IMR-90 (cell line): ENCODE measurements at regions not wholly inside any gene's neighbourhood (a gene's known extent, or its start where the extent isn't known, plus 50 kb on each side); places are given as distances from the start of the nearest gene placed in this dataset.

Experiments
- ATAC-seq: fragments of 200-7000 bp; cut with Tn5 transposase; 2 replicates; pipeline ENCODE4 v1.9.1; 2020; ENCODE audit warnings: low read depth, mild to moderate bottlenecking, moderate library complexity
- BruUV-seq: library from RNA; stranded (reverse); fragments of 400-500 nt; replicated peaks from 2 replicates; lab custom pipeline; 2021; lab: Mats Ljungman, UMichigan
- CTCF ChIA-PET: fragments of 300-600 bp; formaldehyde crosslinking; extraction: SDS; loops from one replicate; lab custom pipeline; 2021; ENCODE audit warnings: antibody characterized with exemption; lab: Yijun Ruan, JAX
- POLR2A ChIA-PET: fragments of 300-600 bp; sonication (Branson Sonifier 250); formaldehyde crosslinking; loops from one replicate; lab custom pipeline; 2022; ENCODE audit warnings: antibody characterized with exemption; ENCODE audit not compliant: unreplicated experiment; lab: Charles Lee
- DNase-seq: peaks from one replicate; pipeline ENCODE4 v3.0.0; 2013
- H2AFZ ChIP-seq: replicated peaks from 2 replicates; pipeline ENCODE3; 2013; ENCODE audit warnings: low read length, mild to moderate bottlenecking; ENCODE audit not compliant: poor library complexity
- H2AK5ac ChIP-seq: 2 replicates; pipeline ENCODE4 v1.6.1; 2013; ENCODE audit warnings: low read depth, low read length, inconsistent platforms
- H2AK9ac ChIP-seq: replicated peaks from 2 replicates; pipeline ENCODE3; 2013; ENCODE audit warnings: mild to moderate bottlenecking, low read depth, low read length, moderate library complexity; ENCODE audit not compliant: poor library complexity
- H2BK120ac ChIP-seq: 2 replicates; pipeline ENCODE4 v1.6.1; 2013; ENCODE audit warnings: low read depth, low read length, inconsistent platforms
- H2BK15ac ChIP-seq: 3 replicates; pipeline ENCODE4 v1.6.1; 2013; ENCODE audit warnings: low read depth, low read length, inconsistent platforms
- H2BK20ac ChIP-seq: 2 replicates; pipeline ENCODE4 v1.6.1; 2013; ENCODE audit warnings: low read depth, mild to moderate bottlenecking, inconsistent platforms, low read length, moderate library complexity
- H2BK5ac ChIP-seq: 2 replicates; pipeline ENCODE4 v1.6.1; 2013; ENCODE audit warnings: mild to moderate bottlenecking, low read depth, low read length, inconsistent platforms; ENCODE audit not compliant: poor library complexity, severe bottlenecking
- H3K14ac ChIP-seq: replicated peaks from 2 replicates; pipeline ENCODE4 v1.6.1; 2013; ENCODE audit warnings: low read depth, low read length, inconsistent platforms
- H3K18ac ChIP-seq: 2 replicates; pipeline ENCODE4 v1.6.1; 2013; ENCODE audit warnings: low read depth, low read length, control low read depth
- H3K23ac ChIP-seq: 2 replicates; pipeline ENCODE4 v1.6.1; 2013; ENCODE audit warnings: low read depth, low read length, inconsistent platforms
- H3K27ac ChIP-seq: 2 replicates; pipeline ENCODE4 v1.5.1; 2013; ENCODE audit warnings: mild to moderate bottlenecking, control low read depth, low read length; ENCODE audit not compliant: insufficient read depth
- H3K27me3 ChIP-seq: 2 replicates; pipeline ENCODE4 v1.6.1; 2013; ENCODE audit warnings: low read length; ENCODE audit not compliant: control insufficient read depth, insufficient read depth
- H3K36me3 ChIP-seq: 2 replicates; pipeline ENCODE4 v1.6.1; 2013; ENCODE audit warnings: low read length, mixed read lengths; ENCODE audit not compliant: control insufficient read depth, insufficient read depth
- H3K4ac ChIP-seq: 2 replicates; pipeline ENCODE4 v1.6.1; 2013; ENCODE audit warnings: low read depth, low read length, inconsistent platforms
- H3K4me1 ChIP-seq: 2 replicates; pipeline ENCODE4 v1.6.1; 2013; ENCODE audit warnings: low read length, mixed read lengths; ENCODE audit not compliant: control insufficient read depth, insufficient read depth
- H3K4me2 ChIP-seq: 2 replicates; pipeline ENCODE4 v1.6.1; 2013; ENCODE audit warnings: low read depth, mild to moderate bottlenecking, control low read depth, low read length, moderate library complexity
- H3K4me3 ChIP-seq: 2 replicates; pipeline ENCODE4 v1.5.1; 2013; ENCODE audit warnings: low read depth, mild to moderate bottlenecking, control low read depth, low read length, moderate library complexity; ENCODE audit not compliant: insufficient read depth
- H3K56ac ChIP-seq: 2 replicates; pipeline ENCODE4 v1.6.1; 2013; ENCODE audit warnings: low read length, inconsistent platforms; ENCODE audit not compliant: insufficient read depth; ENCODE audit errors: extremely low read depth
- H3K79me1 ChIP-seq, 2 experiments: 2 replicates each; pipeline ENCODE4 v1.6.1; 2013; ENCODE audit warnings: low read length in 2 of 2, inconsistent platforms in 1 of 2, low read depth in 1 of 2
- H3K9ac ChIP-seq: 2 replicates; pipeline ENCODE4 v1.6.1; 2013; ENCODE audit warnings: low read depth, low read length, control low read depth
- H3K9me1 ChIP-seq: 2 replicates; pipeline ENCODE4 v1.6.1; 2013; ENCODE audit warnings: low read length, inconsistent platforms; ENCODE audit not compliant: insufficient read depth
- H3K9me3 ChIP-seq: 2 replicates; pipeline ENCODE4 v1.6.1; 2013; ENCODE audit warnings: low read length; ENCODE audit not compliant: control insufficient read depth, insufficient read depth
- H4K20me1 ChIP-seq: 2 replicates; pipeline ENCODE4 v1.6.1; 2013; ENCODE audit warnings: low read length, inconsistent platforms; ENCODE audit not compliant: insufficient read depth
- H4K5ac ChIP-seq: 2 replicates; pipeline ENCODE4 v1.6.1; 2013; ENCODE audit warnings: mild to moderate bottlenecking, low read depth, low read length, control low read depth
- H4K8ac ChIP-seq, 2 experiments: 2 replicates each; pipeline ENCODE4 v1.6.1; 2013; ENCODE audit warnings: low read depth in 2 of 2, low read length in 2 of 2, control low read depth in 1 of 2, inconsistent platforms in 1 of 2
- H4K91ac ChIP-seq: 2 replicates; pipeline ENCODE4 v1.6.1; 2013; ENCODE audit warnings: low read depth, low read length, inconsistent platforms; ENCODE audit not compliant: insufficient read depth
- CEBPB ChIP-seq: IDR thresholded peaks from 2 replicates; pipeline ENCODE4 v1.6.1; 2012; ENCODE audit warnings: low read depth, low read length, improper control_type of control experiment
- CHD1 ChIP-seq: IDR thresholded peaks from 2 replicates; pipeline ENCODE4 v1.6.1; 2012; ENCODE audit warnings: low read depth, low read length, improper control_type of control experiment
- FOS ChIP-seq: fragments of 150-350 bp; IDR thresholded peaks from 2 replicates; pipeline ENCODE4 v1.6.1; 2016; ENCODE audit warnings: low read depth, low read length
- MAFK ChIP-seq: IDR thresholded peaks from 2 replicates; pipeline ENCODE4 v1.6.1; 2012; ENCODE audit warnings: low read depth, low read length, improper control_type of control experiment
- MAZ ChIP-seq: IDR thresholded peaks from 2 replicates; pipeline ENCODE4 v1.6.1; 2012; ENCODE audit warnings: low read depth, mild to moderate bottlenecking, low read length, improper control_type of control experiment, moderate library complexity, borderline replicate concordance
- MXI1 ChIP-seq: IDR thresholded peaks from 2 replicates; pipeline ENCODE4 v1.6.1; 2012; ENCODE audit warnings: low read depth, mild to moderate bottlenecking, low read length, moderate library complexity, borderline replicate concordance
- POLR2A ChIP-seq: IDR thresholded peaks from 2 replicates; pipeline ENCODE4 v1.6.1; 2012; ENCODE audit warnings: mild to moderate bottlenecking, low read depth, low read length
- RAD21 ChIP-seq: IDR thresholded peaks from 2 replicates; pipeline ENCODE4 v1.6.1; 2012; ENCODE audit warnings: low read length, improper control_type of control experiment
- RCOR1 ChIP-seq: IDR thresholded peaks from 2 replicates; pipeline ENCODE4 v1.6.1; 2012; ENCODE audit warnings: mild to moderate bottlenecking, low read length, improper control_type of control experiment; ENCODE audit not compliant: insufficient replicate concordance
- SMC3 ChIP-seq: fragments of 150-350 bp; IDR thresholded peaks from 2 replicates; pipeline ENCODE4 v1.6.1; 2016; ENCODE audit warnings: low read depth, mild to moderate bottlenecking, antibody characterized with exemption, low read length, moderate library complexity
- WGBS, 2 experiments: methylation state at CpG; one replicate each; pipeline versions ENCODE4 v1.1.5 to v1.1.7; 2013; ENCODE audit warnings: missing lambda C conversion rate in 2 of 2; ENCODE audit not compliant: insufficient read length in 1 of 2; ENCODE audit errors: extremely low coverage in 2 of 2; 5-methylcytosine and 5-hydroxymethylcytosine counted together
- dilution Hi-C: fragments of 300-500 bp; cut with HindIII; formaldehyde crosslinking; loops from one replicate; pipeline ENCODE4 v1.14.3; 2018; ENCODE audit warnings: low sequenced_read_pairs; ENCODE audit not compliant: unreplicated experiment
- in situ Hi-C: fragments of 300-500 bp; cut with MboI; formaldehyde crosslinking; loops from 3 replicates; pipeline ENCODE4 v1.14.3; 2019; ENCODE audit warnings: low sequenced_read_pairs, inconsistent platforms, mixed read lengths
- intact Hi-C: fragments of 100-400 bp; cut with micrococcal nuclease; formaldehyde crosslinking; loops from 2 replicates; pipeline ENCODE4 v1.10.0; 2022
- TF ChIP-seq, protein P1 (sequence below): fragments of 150-350 bp; IDR thresholded peaks from 2 replicates; pipeline ENCODE4 v1.6.1; 2017; ENCODE audit warnings: mild to moderate bottlenecking, antibody characterized with exemption, low read length, low read depth

DNA sequence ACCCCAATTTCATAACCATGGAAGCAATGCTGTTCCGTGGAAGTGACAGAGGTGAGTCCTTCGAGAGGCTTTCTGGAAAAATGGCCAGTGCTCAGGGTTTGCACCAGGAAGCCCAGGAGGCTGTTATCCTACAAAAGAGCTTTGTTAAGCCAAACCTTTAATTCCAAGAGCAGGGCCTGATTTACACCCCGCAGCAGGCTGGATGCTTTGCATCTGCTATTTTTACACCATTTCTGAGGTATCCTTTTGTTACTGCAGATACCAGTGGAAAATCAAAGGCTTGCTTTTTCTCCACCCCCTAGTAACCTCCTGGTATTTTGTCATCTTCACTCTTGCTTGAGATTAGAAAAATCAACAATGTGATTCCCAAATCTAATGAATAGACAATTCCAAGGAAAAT, 380.6 kb downstream of the SOX11 start:
- ATAC-seq = no peak
- Histone ChIP-seq H2BK5ac (no peak overlapping the region), H3K14ac (no peak overlapping the region), H2BK120ac (no peak overlapping the region), H3K27ac (no peak overlapping the region), H3K9ac (no peak overlapping the region), H2AK5ac (no peak overlapping the region), H4K8ac (no peak overlapping the region), H3K27me3 (no peaks in the 10 kb centered on the region), H3K9me1 (no peaks in the 10 kb centered on the region), H2BK20ac (no peak overlapping the region), H4K91ac (no peak overlapping the region), H2BK15ac (no peak overlapping the region), H3K4me3 (no peak overlapping the region), H3K36me3 (no peaks in the 10 kb centered on the region), H3K23ac (no peak overlapping the region), H2AK9ac (no peak overlapping the region), H4K20me1 (no peaks in the 10 kb centered on the region), H2AFZ (no peak overlapping the region), H3K4me2 (no peak overlapping the region), H3K56ac (no peak overlapping the region), H4K5ac (no peak overlapping the region; the same call in 1 of the 2 replicates), H3K79me1 (no peaks in the 10 kb centered on the region), H3K18ac (no peak overlapping the region), H3K4me1 (peaks cover 9% of the 10 kb centered on the region; the same call in 1 of the 2 replicates), H3K9me3 (no peaks in the 10 kb centered on the region), H3K4ac (no peak overlapping the region)
- in situ Hi-C loops = no loop called here
- CTCF ChIA-PET = no interaction called here
- WGBS, 2 experiments = no CpG with 5 or more reads among the region's 3 CpGs
- POLR2A ChIA-PET = no interaction called here
- dilution Hi-C loops = no loop called here
- BruUV-seq = no TSS peak
- TF ChIP-seq RCOR1 (no peak), CHD1 (no peak), CEBPB (no peak), SMC3 (no peak), MAZ (no peak), RAD21 (no peak), POLR2A (no peak), MXI1 (no peak), FOS (no peak), MAFK (no peak)
- TF ChIP-seq, protein P1, sequence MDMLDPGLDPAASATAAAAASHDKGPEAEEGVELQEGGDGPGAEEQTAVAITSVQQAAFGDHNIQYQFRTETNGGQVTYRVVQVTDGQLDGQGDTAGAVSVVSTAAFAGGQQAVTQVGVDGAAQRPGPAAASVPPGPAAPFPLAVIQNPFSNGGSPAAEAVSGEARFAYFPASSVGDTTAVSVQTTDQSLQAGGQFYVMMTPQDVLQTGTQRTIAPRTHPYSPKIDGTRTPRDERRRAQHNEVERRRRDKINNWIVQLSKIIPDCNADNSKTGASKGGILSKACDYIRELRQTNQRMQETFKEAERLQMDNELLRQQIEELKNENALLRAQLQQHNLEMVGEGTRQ = no peak
- intact Hi-C loops = no loop called here
- no peak for DNase-seq
